ENCODE measurements at regions not wholly inside any gene's neighbourhood (a gene's known extent, or its start where the extent isn't known, plus 50 kb on each side); places are given as distances from the start of the nearest gene placed in this dataset.

- TF ChIP-seq CTCF (conservative IDR thresholded peaks at IDR 0.05) (no peak), EZH2 (IDR thresholded peaks at IDR 0.05; ENCODE audit: low read depth) (no peak)
Measured at GRCh38 chr11:109818290-109818689, 274.9 kb upstream of the ZC3H12C start.

Measured in PC-9 (cell line).